HCT116 (cell line): ENCODE measurements at regions not wholly inside any gene's neighbourhood (a gene's known extent, or its start where the extent isn't known, plus 50 kb on each side); places are given as distances from the start of the nearest gene placed in this dataset.

Experiments used
- ATAC-seq: fragments of 200-7000 bp; cut with Tn5 transposase; 2 replicates; pipeline ENCODE4 v1.9.1; 2020; ENCODE audit warnings: mild to moderate bottlenecking, moderate library complexity
- BruUV-seq: library from RNA; stranded (reverse); fragments of 400-500 nt; replicated peaks from 2 replicates; lab custom pipeline; 2021; lab: Mats Ljungman, UMichigan
- CTCF ChIA-PET: fragments of 300-600 bp; sonication (Branson Sonifier 250); formaldehyde crosslinking; loops from one replicate; lab custom pipeline; 2021; ENCODE audit warnings: antibody characterized with exemption; lab: Charles Lee
- POLR2A ChIA-PET: fragments of 300-600, 350-600 bp; sonication (Branson Sonifier 250); formaldehyde crosslinking; loops from one replicate; lab custom pipeline; 2021; ENCODE audit warnings: antibody characterized with exemption; lab: Charles Lee
- RAD21 ChIA-PET, 2 experiments: fragments of 300-600 bp; sonication (Branson Sonifier 250); formaldehyde crosslinking; loops; one replicate each; lab custom pipeline; 2023; ENCODE audit warnings: low total read pairs in 2 of 2; ENCODE audit not compliant: uncharacterized antibody in 2 of 2, unreplicated experiment in 2 of 2, low non-redundant PET in 1 of 2; lab: Charles Lee
- DNase-seq: peaks from one replicate; pipeline ENCODE4 v3.0.0-alpha.2; 2010; ENCODE audit warnings: low read depth, low spot score
- H2AFZ ChIP-seq: fragments of 200-600 bp; shearing (Covaris generic), sonication (generic); 2 replicates; pipeline ENCODE4 v1.6.1; 2017; ENCODE audit warnings: low read depth, mixed run types, mixed read lengths, antibody characterized with exemption, low read length; ENCODE audit not compliant: poor library complexity, severe bottlenecking
- H3K27ac ChIP-seq: 2 replicates; pipeline ENCODE4 v1.5.1; 2012; ENCODE audit warnings: low read depth, low read length
- H3K27me3 ChIP-seq: fragments of 200-600 bp; sonication (generic); 2 replicates; pipeline ENCODE4 v1.6.1; 2016; ENCODE audit warnings: mixed run types, low read length, mixed read lengths; ENCODE audit not compliant: insufficient read depth
- H3K36me3 ChIP-seq, 2 experiments: fragments of 200-500 bp in 1 of 2; fragments of 200-600 bp in 1 of 2; sonication (Bioruptor generic) in 1 of 2; sonication (generic) in 1 of 2; 2 replicates each; pipeline versions ENCODE4 v1.5.1 to v1.6.1; 2014 to 2016; ENCODE audit warnings: low read length in 2 of 2, inconsistent platforms in 1 of 2, mixed read lengths in 1 of 2, mixed run types in 1 of 2; ENCODE audit not compliant: insufficient read depth in 2 of 2, control insufficient read depth in 1 of 2
- H3K4me1 ChIP-seq, 2 experiments: fragments of 200-600 bp in 1 of 2; sonication (generic) in 1 of 2; 2 replicates each; pipeline versions ENCODE4 v1.5.1 to v1.6.1; 2012 to 2017; ENCODE audit warnings: low read length in 2 of 2, inconsistent platforms in 1 of 2, mild to moderate bottlenecking in 1 of 2, mixed read lengths in 1 of 2, mixed run types in 1 of 2, moderate library complexity in 1 of 2; ENCODE audit not compliant: insufficient read depth in 2 of 2, control insufficient read depth in 1 of 2
- H3K4me2 ChIP-seq: fragments of 200-600 bp; sonication (generic); 2 replicates; pipeline ENCODE4 v1.6.1; 2017; ENCODE audit warnings: mixed run types, low read length, mixed read lengths
- H3K4me3 ChIP-seq, 2 experiments: fragments of 200-600 bp in 1 of 2; sonication (generic) in 1 of 2; replicated peaks in 1 of 2; 2 replicates each; pipeline ENCODE4 v1.5.1; 2011 to 2016; ENCODE audit warnings: low read length in 2 of 2, control low read depth in 1 of 2, low read depth in 1 of 2, mild to moderate bottlenecking in 1 of 2, mixed read lengths in 1 of 2, mixed run types in 1 of 2
- H3K79me2 ChIP-seq: fragments of 200-600 bp; sonication (generic); 2 replicates; pipeline ENCODE4 v1.6.1; 2017; ENCODE audit warnings: mild to moderate bottlenecking, mixed run types, low read length, moderate library complexity, mixed read lengths; ENCODE audit not compliant: insufficient read depth
- H3K9ac ChIP-seq: fragments of 200-600 bp; sonication (generic); 2 replicates; pipeline ENCODE4 v1.6.1; 2016; ENCODE audit warnings: low read length, mixed read lengths
- H3K9me2 ChIP-seq: fragments of 200-600 bp; sonication (generic), shearing (Covaris generic); 2 replicates; pipeline ENCODE4 v1.6.1; 2017; ENCODE audit warnings: mixed run types, mild to moderate bottlenecking, moderate library complexity; ENCODE audit not compliant: insufficient read depth
- H3K9me3 ChIP-seq, 2 experiments: fragments of 200-500 bp in 1 of 2; fragments of 200-600 bp in 1 of 2; sonication (Bioruptor generic) in 1 of 2; sonication (generic) in 1 of 2; 2 replicates each; pipeline ENCODE4 v1.6.1; 2014 to 2017; ENCODE audit warnings: low read length in 2 of 2, mixed read lengths in 2 of 2, inconsistent platforms in 1 of 2, low read depth in 1 of 2, mild to moderate bottlenecking in 1 of 2, mixed run types in 1 of 2, moderate library complexity in 1 of 2; ENCODE audit not compliant: control insufficient read depth in 1 of 2, insufficient read depth in 1 of 2
- H4K20me1 ChIP-seq: fragments of 200-600 bp; sonication (generic), shearing (Covaris generic); 2 replicates; pipeline ENCODE4 v1.6.1; 2017; ENCODE audit warnings: mixed run types, mild to moderate bottlenecking, moderate library complexity; ENCODE audit not compliant: insufficient read depth
- REST ChIP-seq: IDR thresholded peaks from 2 replicates; pipeline ENCODE4 v1.6.1; 2012; ENCODE audit warnings: low read depth
- ZFX ChIP-seq: fragments of 450-650 bp; IDR thresholded peaks from 2 replicates; pipeline ENCODE4 v1.6.1; 2017
- ZNF274 ChIP-seq: fragments of 200-500 bp; sonication (Bioruptor generic); IDR thresholded peaks from 2 replicates; pipeline ENCODE4 v1.6.1; 2014; ENCODE audit warnings: mild to moderate bottlenecking, low read depth, low read length, inconsistent platforms
- intact Hi-C: fragments of 100-400 bp; cut with micrococcal nuclease; formaldehyde crosslinking; loops from 2 replicates; pipeline ENCODE4 v1.10.0; 2022

- POLR2A ChIA-PET, result no interaction called here
These were observed 254.8 kb upstream of the FAM241A start for GRCh38 chr4:111890412-111890811.

More at GRCh38 chr4:111890412-111890811, 254.8 kb upstream of the FAM241A start:
- H3K9me3 ChIP-seq, result no peaks in the 10 kb centered on the region
- ChIA-PET RAD21 (no interaction called here), CTCF (no interaction called here)
- H3K9me2 ChIP-seq, result no peaks in the 10 kb centered on the region
- no peak overlapping the region for H3K4me2 ChIP-seq
- no peaks in the 10 kb centered on the region for H3K27me3 ChIP-seq
- no TSS peak for BruUV-seq
- H3K4me1 ChIP-seq, result no peaks in the 10 kb centered on the region
- TF ChIP-seq ZNF274 (no peak), ZFX (no peak), REST (no peak)
- no peaks in the 10 kb centered on the region for H3K79me2 ChIP-seq
- intact Hi-C loops, result no loop called here
- H4K20me1 ChIP-seq, result no peaks in the 10 kb centered on the region
- H3K9ac ChIP-seq, result no peak overlapping the region
- ATAC-seq (no peak), DNase-seq (no peak)
- no peaks in the 10 kb centered on the region for H3K36me3 ChIP-seq
- no peak overlapping the region for H3K4me3 ChIP-seq
- H3K27ac ChIP-seq, result no peak overlapping the region
- H2AFZ ChIP-seq, result no peak overlapping the region
